H9 (cell line): ENCODE measurements at regions not wholly inside any gene's neighbourhood (a gene's known extent, or its start where the extent isn't known, plus 50 kb on each side); places are given as distances from the start of the nearest gene placed in this dataset.

Experiments used
- DNase-seq: peaks from one replicate; pipeline ENCODE4 v3.0.0-alpha.2; 2017
- H2AFZ ChIP-seq: one replicate; pipeline ENCODE4 v1.6.1; 2013; ENCODE audit warnings: mild to moderate bottlenecking, low read length, control low read depth, moderate library complexity
- H2AK5ac ChIP-seq: 2 replicates; pipeline ENCODE4 v1.6.1; 2013; ENCODE audit warnings: low read length, control low read depth, mixed read lengths; ENCODE audit not compliant: insufficient read length
- H2BK120ac ChIP-seq: one replicate; pipeline ENCODE4 v1.6.1; 2013; ENCODE audit warnings: low read depth, mild to moderate bottlenecking, low read length, control low read depth, inconsistent platforms; ENCODE audit not compliant: poor library complexity, severe bottlenecking
- H2BK12ac ChIP-seq: 2 replicates; pipeline ENCODE4 v1.6.1; 2013; ENCODE audit warnings: low read length, control low read depth, mixed read lengths, low read depth; ENCODE audit not compliant: insufficient read length
- H2BK15ac ChIP-seq: 2 replicates; pipeline ENCODE4 v1.6.1; 2013; ENCODE audit warnings: low read depth, low read length, control low read depth
- H2BK20ac ChIP-seq: one replicate; pipeline ENCODE4 v1.6.1; 2013; ENCODE audit warnings: low read depth, mild to moderate bottlenecking, low read length, control low read depth, inconsistent platforms; ENCODE audit not compliant: poor library complexity, severe bottlenecking
- H2BK5ac ChIP-seq: 2 replicates; pipeline ENCODE4 v1.6.1; 2013; ENCODE audit warnings: low read length, control low read depth, mixed read lengths; ENCODE audit not compliant: insufficient read length
- H3K14ac ChIP-seq: 2 replicates; pipeline ENCODE4 v1.6.1; 2013; ENCODE audit warnings: low read length, control low read depth; ENCODE audit not compliant: insufficient read depth
- H3K18ac ChIP-seq: 2 replicates; pipeline ENCODE4 v1.6.1; 2013; ENCODE audit warnings: low read depth, mild to moderate bottlenecking, mixed read lengths, low read length, control low read depth; ENCODE audit not compliant: insufficient read length
- H3K23ac ChIP-seq: 2 replicates; pipeline ENCODE4 v1.6.1; 2013; ENCODE audit warnings: low read length, control low read depth, mixed read lengths, low read depth; ENCODE audit not compliant: insufficient read length
- H3K23me2 ChIP-seq: 2 replicates; pipeline ENCODE4 v1.6.1; 2013; ENCODE audit warnings: low read depth, mild to moderate bottlenecking, mixed read lengths, low read length, control low read depth; ENCODE audit not compliant: insufficient read length, poor library complexity, severe bottlenecking
- H3K27ac ChIP-seq: 2 replicates; pipeline ENCODE4 v1.5.1; 2013; ENCODE audit warnings: low read length, control low read depth, mixed read lengths, low read depth; ENCODE audit not compliant: insufficient read length
- H3K27me3 ChIP-seq: 2 replicates; pipeline ENCODE4 v1.6.1; 2013; ENCODE audit warnings: low read length, control low read depth, inconsistent platforms; ENCODE audit not compliant: insufficient read depth
- H3K4ac ChIP-seq: 2 replicates; pipeline ENCODE4 v1.6.1; 2013; ENCODE audit warnings: low read depth, mild to moderate bottlenecking, control low read depth, inconsistent platforms, low read length, moderate library complexity
- H3K4me1 ChIP-seq: 2 replicates; pipeline ENCODE4 v1.6.1; 2013; ENCODE audit warnings: low read length, control low read depth, inconsistent platforms; ENCODE audit not compliant: insufficient read depth
- H3K4me2 ChIP-seq: 2 replicates; pipeline ENCODE4 v1.6.1; 2013; ENCODE audit warnings: low read length, control low read depth, mixed read lengths; ENCODE audit not compliant: insufficient read length, insufficient read depth
- H3K56ac ChIP-seq: 2 replicates; pipeline ENCODE4 v1.6.1; 2013; ENCODE audit warnings: low read depth, mild to moderate bottlenecking, mixed read lengths, low read length, control low read depth; ENCODE audit not compliant: insufficient read length
- H3K79me1 ChIP-seq: 2 replicates; pipeline ENCODE4 v1.6.1; 2013; ENCODE audit warnings: low read depth, mild to moderate bottlenecking, moderate library complexity, low read length, control low read depth, inconsistent platforms; ENCODE audit not compliant: insufficient read depth, poor library complexity, severe bottlenecking
- H3K79me2 ChIP-seq: 2 replicates; pipeline ENCODE4 v1.6.1; 2013; ENCODE audit warnings: low read length, control low read depth, inconsistent platforms; ENCODE audit not compliant: insufficient read depth
- H3K9ac ChIP-seq: 2 replicates; pipeline ENCODE4 v1.6.1; 2013; ENCODE audit warnings: low read length, control low read depth, mixed read lengths; ENCODE audit not compliant: insufficient read length; ENCODE audit errors: extremely low read depth
- H3K9me3 ChIP-seq: one replicate; pipeline ENCODE4 v1.6.1; 2013; ENCODE audit warnings: low read depth, low read length, inconsistent platforms; ENCODE audit not compliant: control insufficient read depth
- H3T11ph ChIP-seq: one replicate; pipeline ENCODE4 v1.6.1; 2013; ENCODE audit warnings: mild to moderate bottlenecking, low read length, control low read depth, inconsistent platforms
- H4K20me1 ChIP-seq: one replicate; pipeline ENCODE4 v1.6.1; 2013; ENCODE audit not compliant: control insufficient read depth, insufficient read length, insufficient read depth
- H4K5ac ChIP-seq: 2 replicates; pipeline ENCODE4 v1.6.1; 2013; ENCODE audit warnings: low read depth, mild to moderate bottlenecking, mixed read lengths, low read length, control low read depth; ENCODE audit not compliant: insufficient read length
- H4K8ac ChIP-seq: replicated peaks from 2 replicates; pipeline ENCODE4 v1.6.1; 2013; ENCODE audit warnings: low read length, control low read depth, mixed read lengths, low read depth; ENCODE audit not compliant: insufficient read length
- H4K91ac ChIP-seq: 2 replicates; pipeline ENCODE4 v1.6.1; 2013; ENCODE audit warnings: low read depth, mild to moderate bottlenecking, moderate library complexity, mixed read lengths, low read length, control low read depth; ENCODE audit not compliant: insufficient read length
- H3K27ac Mint-ChIP-seq, 3 experiments: 2 replicates in 2 of 3; 3 replicates in 1 of 3; pipeline ENCODE4 v1.8.0; 2020 to 2021; ENCODE audit warnings: mixed read lengths in 3 of 3, mild to moderate bottlenecking in 1 of 3, moderate library complexity in 1 of 3
- H3K27me3 Mint-ChIP-seq: 2 replicates; pipeline ENCODE4 v1.8.0; 2021; ENCODE audit warnings: low read depth, mild to moderate bottlenecking, moderate library complexity, mixed read lengths
- H3K36me3 Mint-ChIP-seq, 3 experiments: 2 replicates in 2 of 3; 3 replicates in 1 of 3; pipeline ENCODE4 v1.8.0; 2020 to 2021; ENCODE audit warnings: low read depth in 3 of 3, mixed read lengths in 3 of 3; ENCODE audit not compliant: insufficient read depth in 1 of 3
- H3K4me1 Mint-ChIP-seq, 2 experiments: 2 replicates each; pipeline ENCODE4 v1.8.0; 2020; ENCODE audit warnings: mixed read lengths in 2 of 2
- H3K4me3 Mint-ChIP-seq, 2 experiments: 2 replicates in 1 of 2; 3 replicates in 1 of 2; pipeline ENCODE4 v1.8.0; 2020 to 2021; ENCODE audit warnings: mild to moderate bottlenecking in 2 of 2, mixed read lengths in 2 of 2, moderate library complexity in 1 of 2
- H3K9me3 Mint-ChIP-seq, 2 experiments: 2 replicates in 1 of 2; 3 replicates in 1 of 2; pipeline ENCODE4 v1.8.0; 2020; ENCODE audit warnings: mild to moderate bottlenecking in 2 of 2, mixed read lengths in 2 of 2, moderate library complexity in 1 of 2
- WGBS: extraction: QIAGEN DNeasy Blood & Tissue Kit; methylation state at CpG from one replicate; pipeline ENCODE4 v1.1.7; 2013; ENCODE audit warnings: missing lambda C conversion rate, low lambda C conversion rate, mixed read lengths; ENCODE audit not compliant: insufficient read length; ENCODE audit errors: extremely low coverage; 5-methylcytosine and 5-hydroxymethylcytosine counted together
- TF ChIP-seq, protein P1 (sequence below): fragments of 200-600 bp; sonication (generic); conservative IDR thresholded peaks from 3 replicates; pipeline ENCODE4 v1.8.0; 2021; ENCODE audit warnings: antibody characterized with exemption, mild to moderate bottlenecking

GRCh38 chr2:175536059-175536458 lies 354.5 kb upstream of the ATP5MC3 start:
- Histone ChIP-seq H3K4me2 (no peak overlapping the region), H3K9me3 (no peaks in the 10 kb centered on the region), H3T11ph (no peak overlapping the region), H3K23ac (no peak overlapping the region), H3K18ac (no peak overlapping the region), H2BK120ac (no peak overlapping the region), H3K27me3 (no peaks in the 10 kb centered on the region), H4K8ac (no peak overlapping the region), H2AK5ac (no peak overlapping the region), H3K23me2 (no peaks in the 10 kb centered on the region), H2BK12ac (no peak overlapping the region), H3K79me2 (no peaks in the 10 kb centered on the region), H2BK15ac (no peak overlapping the region), H3K9ac (no peak overlapping the region), H3K4me1 (no peaks in the 10 kb centered on the region), H3K79me1 (no peaks in the 10 kb centered on the region), H3K56ac (no peak overlapping the region), H2BK5ac (no peak overlapping the region), H4K91ac (no peak overlapping the region), H4K20me1 (no peaks in the 10 kb centered on the region), H3K27ac (no peak overlapping the region), H3K4ac (no peak overlapping the region), H4K5ac (no peak overlapping the region), H3K14ac (no peak overlapping the region), H2BK20ac (no peak overlapping the region), H2AFZ (no peak overlapping the region)
- TF ChIP-seq, protein P1, sequence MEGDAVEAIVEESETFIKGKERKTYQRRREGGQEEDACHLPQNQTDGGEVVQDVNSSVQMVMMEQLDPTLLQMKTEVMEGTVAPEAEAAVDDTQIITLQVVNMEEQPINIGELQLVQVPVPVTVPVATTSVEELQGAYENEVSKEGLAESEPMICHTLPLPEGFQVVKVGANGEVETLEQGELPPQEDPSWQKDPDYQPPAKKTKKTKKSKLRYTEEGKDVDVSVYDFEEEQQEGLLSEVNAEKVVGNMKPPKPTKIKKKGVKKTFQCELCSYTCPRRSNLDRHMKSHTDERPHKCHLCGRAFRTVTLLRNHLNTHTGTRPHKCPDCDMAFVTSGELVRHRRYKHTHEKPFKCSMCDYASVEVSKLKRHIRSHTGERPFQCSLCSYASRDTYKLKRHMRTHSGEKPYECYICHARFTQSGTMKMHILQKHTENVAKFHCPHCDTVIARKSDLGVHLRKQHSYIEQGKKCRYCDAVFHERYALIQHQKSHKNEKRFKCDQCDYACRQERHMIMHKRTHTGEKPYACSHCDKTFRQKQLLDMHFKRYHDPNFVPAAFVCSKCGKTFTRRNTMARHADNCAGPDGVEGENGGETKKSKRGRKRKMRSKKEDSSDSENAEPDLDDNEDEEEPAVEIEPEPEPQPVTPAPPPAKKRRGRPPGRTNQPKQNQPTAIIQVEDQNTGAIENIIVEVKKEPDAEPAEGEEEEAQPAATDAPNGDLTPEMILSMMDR, result no peak
- no peaks in the 10 kb centered on the region; a peak in 1 of 5 replicates for H3K9me3 Mint-ChIP-seq
- H3K27me3 Mint-ChIP-seq, result no peaks in the 10 kb centered on the region; the same call in 1 of the 2 replicates
- no CpG with 5 or more reads among the region's 1 CpG for WGBS
- no peak overlapping the region for H3K4me3 Mint-ChIP-seq
- 0 out of 4 replicates have a peak, but pooled peaks cover 0 to 3% of the 10 kb centered on the region in 2 experiments for H3K4me1 Mint-ChIP-seq
- no peaks in the 10 kb centered on the region for H3K36me3 Mint-ChIP-seq
- no peak for DNase-seq
- no peak overlapping the region for H3K27ac Mint-ChIP-seq
